Activated CD4-positive, alpha-beta T cell treated with anti-CD3 and anti-CD28 coated beads for 36 hours (primary cell): ENCODE measurements at regions not wholly inside any gene's neighbourhood (a gene's known extent, or its start where the extent isn't known, plus 50 kb on each side); places are given as distances from the start of the nearest gene placed in this dataset.

Source experiments
- ATAC-seq: fragments of 200-7000 bp; cut with Tn5 transposase; one replicate; pipeline ENCODE4 v1.10.0; 2021; ENCODE audit warnings: mild to moderate bottlenecking, moderate library complexity
- CTCF ChIA-PET: fragments of 350-600 bp; sonication (Branson Sonifier 250); formaldehyde crosslinking; loops from one replicate; lab custom pipeline; 2021; ENCODE audit warnings: antibody characterized with exemption; lab: Charles Lee
- POLR2A ChIA-PET: fragments of 350-600 bp; sonication (Branson Sonifier 250); formaldehyde crosslinking; loops from one replicate; lab custom pipeline; 2021; ENCODE audit warnings: antibody characterized with exemption, inconsistent platforms; lab: Charles Lee
- DNase-seq: peaks from one replicate; pipeline ENCODE4 v3.0.0-alpha.2; 2020
- H3K27ac Mint-ChIP-seq: one replicate; pipeline ENCODE4 v1.8.0; 2021; ENCODE audit warnings: mixed read lengths
- H3K27me3 Mint-ChIP-seq: one replicate; pipeline ENCODE4 v1.8.0; 2021; ENCODE audit warnings: mixed read lengths
- H3K36me3 Mint-ChIP-seq: one replicate; pipeline ENCODE4 v1.8.0; 2021; ENCODE audit warnings: low read depth, mixed read lengths
- H3K4me1 Mint-ChIP-seq: one replicate; pipeline ENCODE4 v1.8.0; 2021; ENCODE audit warnings: mixed read lengths
- H3K4me3 Mint-ChIP-seq: one replicate; pipeline ENCODE4 v1.8.0; 2021; ENCODE audit warnings: mild to moderate bottlenecking, moderate library complexity, mixed read lengths
- H3K9me3 Mint-ChIP-seq: one replicate; pipeline ENCODE4 v1.8.0; 2021; ENCODE audit warnings: low read depth, mixed read lengths
- intact Hi-C, 2 experiments: fragments of 100-400 bp; cut with DNase I in 1 of 2; cut with micrococcal nuclease in 1 of 2; formaldehyde crosslinking; loops; one replicate each; pipeline versions ENCODE4 v1.14.2 to v1.15.1; 2022 to 2024; cut with DNase I, micrococcal nuclease

DNA sequence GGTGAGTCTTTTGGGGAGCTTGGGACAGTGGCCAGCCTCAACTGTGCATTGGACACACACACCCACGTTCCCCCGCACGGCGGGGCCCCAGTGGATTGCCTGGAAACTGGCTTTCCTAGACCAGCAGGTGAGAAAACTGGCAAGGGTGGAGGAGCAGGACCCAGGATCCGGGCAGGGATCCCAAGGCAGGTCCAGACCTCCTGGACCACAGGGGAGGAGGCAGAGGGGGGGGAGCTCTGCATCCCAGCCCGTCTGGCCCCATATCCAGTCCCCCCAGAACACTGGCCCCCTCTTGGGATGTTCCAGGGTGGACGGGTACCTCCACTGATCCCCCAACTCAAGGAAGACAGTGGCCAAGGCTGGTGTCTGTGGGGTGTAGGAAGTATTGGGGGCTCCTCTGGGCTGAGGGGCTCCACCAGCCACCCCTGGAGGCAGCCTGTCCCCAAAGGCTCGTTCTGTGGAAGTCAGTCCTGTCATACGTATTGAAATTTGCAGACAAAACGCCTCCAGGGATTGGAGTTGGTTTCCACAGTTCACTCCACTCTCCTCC is 89.3 kb upstream of the LINC01488 start:
- ATAC-seq (no peak), DNase-seq (no peak)
- ChIA-PET POLR2A (no interaction called here), CTCF (no interaction called here)
- H3K27ac Mint-ChIP-seq, result no peak overlapping the region
- H3K9me3 Mint-ChIP-seq, result peaks cover 14% of the 10 kb centered on the region
- no peak overlapping the region for H3K4me3 Mint-ChIP-seq
- H3K4me1 Mint-ChIP-seq, result no peaks in the 10 kb centered on the region
- peaks cover 2% of the 10 kb centered on the region for H3K27me3 Mint-ChIP-seq
- H3K36me3 Mint-ChIP-seq, result no peaks in the 10 kb centered on the region
- intact Hi-C loops, result no loop called here

DNA sequence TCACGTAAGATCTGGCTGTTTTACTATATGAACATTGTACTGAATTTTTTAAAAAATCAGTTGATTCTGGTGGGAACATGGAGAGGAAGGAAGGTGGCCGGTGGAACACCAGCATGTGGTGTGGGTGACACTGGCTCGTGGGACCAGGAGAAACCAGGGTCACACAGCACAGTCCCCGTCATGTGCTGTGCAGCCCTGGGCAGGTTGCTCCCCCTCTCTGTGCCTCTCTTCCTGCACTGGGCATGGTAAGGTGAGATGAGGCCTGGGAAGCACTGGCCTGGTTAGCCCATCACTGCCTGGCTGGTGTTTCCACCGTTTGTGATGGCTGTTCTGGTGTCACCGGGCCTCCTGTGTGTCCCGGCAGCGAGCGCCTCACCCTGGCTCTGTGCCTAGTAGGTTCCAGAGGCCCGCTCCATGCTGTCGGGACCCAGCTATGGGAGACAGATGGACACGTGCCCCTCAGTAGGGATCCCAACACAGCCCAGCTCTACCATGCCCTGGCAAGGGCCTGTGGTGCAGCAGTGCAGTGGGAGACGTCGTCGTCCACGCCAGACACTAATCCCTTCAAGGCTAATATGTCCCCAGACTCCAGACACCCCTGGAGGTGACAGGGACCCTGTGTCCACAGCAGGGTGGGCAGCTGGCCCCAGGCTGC is 88.2 kb upstream of the LINC01488 start:
- intact Hi-C loops, result no loop called here
- no peak for ATAC-seq
- ChIA-PET CTCF (no interaction called here), POLR2A (no interaction called here)
- H3K36me3 Mint-ChIP-seq, result no peaks in the 10 kb centered on the region
- no peaks in the 10 kb centered on the region for H3K4me1 Mint-ChIP-seq
- H3K27ac Mint-ChIP-seq, result no peak overlapping the region
- no peak for DNase-seq
- H3K27me3 Mint-ChIP-seq, result peaks cover 2% of the 10 kb centered on the region
- H3K4me3 Mint-ChIP-seq, result no peak overlapping the region
- H3K9me3 Mint-ChIP-seq, result peaks cover 7% of the 10 kb centered on the region

DNA sequence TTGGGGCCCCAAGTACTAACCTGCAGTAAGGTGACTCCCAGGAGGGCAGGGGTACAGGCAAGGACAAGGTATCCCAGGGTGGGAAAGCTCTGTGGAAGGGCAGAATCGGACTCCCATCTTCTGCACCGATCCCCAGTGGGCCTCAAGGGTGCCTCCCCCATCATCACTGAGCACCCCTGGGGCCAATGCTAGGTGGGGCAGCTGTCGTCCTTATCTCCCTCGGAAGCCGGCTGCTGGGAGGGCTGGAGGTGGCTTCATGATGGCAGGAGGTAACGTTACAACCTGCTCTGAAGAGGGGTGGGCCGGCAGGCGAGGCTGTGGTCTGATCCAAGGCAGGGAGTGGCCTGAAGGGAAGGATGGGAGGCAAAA is 87.6 kb upstream of the LINC01488 start:
- POLR2A ChIA-PET, result no interaction called here
- H3K36me3 Mint-ChIP-seq, result no peaks in the 10 kb centered on the region
- CTCF ChIA-PET, result no interaction called here

DNA sequence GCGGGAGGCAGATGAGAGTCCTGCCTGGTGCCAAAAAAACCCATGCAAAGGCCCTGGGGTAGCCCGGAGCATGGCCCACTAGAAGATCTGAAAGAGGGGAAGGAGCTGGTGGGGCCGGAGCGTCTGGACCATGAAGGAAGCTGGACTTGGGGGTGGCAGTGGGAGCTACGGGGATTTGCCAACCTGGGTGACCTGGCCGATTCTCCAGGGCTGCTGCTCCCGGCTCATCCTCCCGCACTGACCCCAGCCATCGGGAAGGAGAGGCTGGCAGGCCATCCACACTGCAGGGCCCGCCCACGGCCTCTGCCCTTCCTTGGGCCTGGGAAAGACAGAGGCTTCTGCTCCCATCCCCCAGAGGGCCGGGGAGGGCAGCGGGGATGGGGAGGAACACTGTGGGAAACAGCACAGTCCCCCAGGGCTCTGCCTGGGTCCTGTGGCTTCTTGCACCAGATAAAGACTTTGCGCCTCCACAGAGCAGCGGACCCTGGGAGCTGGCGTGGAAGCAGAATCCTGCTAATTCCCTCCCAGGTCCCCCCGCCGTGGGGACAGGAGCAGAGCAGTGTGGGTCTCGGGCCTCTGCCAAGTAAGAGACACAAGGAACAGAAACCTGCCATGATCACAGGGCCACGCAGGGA is 87.1 kb upstream of the LINC01488 start:
- Mint-ChIP-seq H3K4me3 (no peak overlapping the region), H3K27ac (no peak overlapping the region), H3K27me3 (peaks cover 2% of the 10 kb centered on the region), H3K4me1 (no peaks in the 10 kb centered on the region), H3K36me3 (no peaks in the 10 kb centered on the region), H3K9me3 (no peaks in the 10 kb centered on the region)
- CTCF ChIA-PET, result no interaction called here
- POLR2A ChIA-PET, result no interaction called here
- intact Hi-C loops, result no loop called here
- ATAC-seq (no peak), DNase-seq (no peak)

More for the DNA sequence above, 87.6 kb upstream of the LINC01488 start:
- no peaks in the 10 kb centered on the region for H3K4me1 Mint-ChIP-seq
- no peak overlapping the region for H3K27ac Mint-ChIP-seq
- intact Hi-C loops, result no loop called here
- H3K9me3 Mint-ChIP-seq, result peaks cover 2% of the 10 kb centered on the region
- peaks cover 2% of the 10 kb centered on the region for H3K27me3 Mint-ChIP-seq
- H3K4me3 Mint-ChIP-seq, result no peak overlapping the region
- ATAC-seq (no peak), DNase-seq (no peak)

DNA sequence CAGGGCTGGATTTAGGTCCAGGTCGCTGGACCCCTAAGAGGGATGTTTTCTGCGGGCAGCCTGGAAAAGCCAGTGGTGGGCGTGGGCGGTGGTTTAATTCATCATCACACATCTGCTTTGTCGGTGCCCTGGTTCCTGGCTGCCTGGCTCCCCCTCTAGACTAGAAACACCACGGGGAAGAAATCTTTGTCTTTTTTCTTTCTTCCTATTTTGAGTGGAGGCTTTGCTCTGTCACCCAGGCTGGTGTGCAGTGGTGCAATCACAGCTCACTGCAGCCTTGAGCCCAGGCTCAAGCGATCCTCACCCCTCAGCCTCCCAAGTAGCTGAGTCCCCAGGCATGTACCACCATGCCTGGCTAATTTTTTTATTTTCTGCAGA is 86.6 kb upstream of the LINC01488 start:
- no peaks in the 10 kb centered on the region for H3K36me3 Mint-ChIP-seq
- no peak for ATAC-seq
- ChIA-PET CTCF (no interaction called here), POLR2A (no interaction called here)
- no peak overlapping the region for H3K27ac Mint-ChIP-seq
- intact Hi-C loops, result no loop called here
- no peaks in the 10 kb centered on the region for H3K4me1 Mint-ChIP-seq
- no peak overlapping the region for H3K4me3 Mint-ChIP-seq
- no peak for DNase-seq
- H3K27me3 Mint-ChIP-seq, result peaks cover 2% of the 10 kb centered on the region
- H3K9me3 Mint-ChIP-seq, result no peaks in the 10 kb centered on the region

DNA sequence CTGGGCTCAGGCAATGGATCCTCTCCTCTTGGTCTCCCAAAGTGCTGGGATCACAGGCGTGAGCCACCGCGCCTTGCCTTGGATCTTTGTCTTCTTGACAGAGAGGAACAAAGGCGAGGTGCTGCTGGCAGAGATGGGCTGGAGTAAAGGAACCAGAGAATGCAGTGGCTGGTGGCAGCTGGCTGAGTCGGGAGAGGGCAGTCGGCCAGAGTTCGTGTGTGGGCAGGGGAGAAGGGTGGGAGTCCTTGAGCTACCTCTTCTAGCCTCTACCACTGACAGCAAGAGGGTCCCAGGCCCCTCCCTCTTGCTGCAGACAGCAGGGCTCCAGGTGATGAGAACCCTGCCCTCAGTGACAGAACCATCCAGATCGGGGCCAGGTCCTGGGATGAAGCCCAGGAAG is 86.2 kb upstream of the LINC01488 start:
- ChIA-PET CTCF (no interaction called here), POLR2A (no interaction called here)
- no peaks in the 10 kb centered on the region for H3K4me1 Mint-ChIP-seq
- no peaks in the 10 kb centered on the region for H3K36me3 Mint-ChIP-seq
- no peak overlapping the region for H3K27ac Mint-ChIP-seq
- no peak for DNase-seq
- ATAC-seq, result no peak
- no peak overlapping the region for H3K4me3 Mint-ChIP-seq
- peaks cover 2% of the 10 kb centered on the region for H3K27me3 Mint-ChIP-seq
- intact Hi-C loops, result no loop called here
- H3K9me3 Mint-ChIP-seq, result no peaks in the 10 kb centered on the region

DNA sequence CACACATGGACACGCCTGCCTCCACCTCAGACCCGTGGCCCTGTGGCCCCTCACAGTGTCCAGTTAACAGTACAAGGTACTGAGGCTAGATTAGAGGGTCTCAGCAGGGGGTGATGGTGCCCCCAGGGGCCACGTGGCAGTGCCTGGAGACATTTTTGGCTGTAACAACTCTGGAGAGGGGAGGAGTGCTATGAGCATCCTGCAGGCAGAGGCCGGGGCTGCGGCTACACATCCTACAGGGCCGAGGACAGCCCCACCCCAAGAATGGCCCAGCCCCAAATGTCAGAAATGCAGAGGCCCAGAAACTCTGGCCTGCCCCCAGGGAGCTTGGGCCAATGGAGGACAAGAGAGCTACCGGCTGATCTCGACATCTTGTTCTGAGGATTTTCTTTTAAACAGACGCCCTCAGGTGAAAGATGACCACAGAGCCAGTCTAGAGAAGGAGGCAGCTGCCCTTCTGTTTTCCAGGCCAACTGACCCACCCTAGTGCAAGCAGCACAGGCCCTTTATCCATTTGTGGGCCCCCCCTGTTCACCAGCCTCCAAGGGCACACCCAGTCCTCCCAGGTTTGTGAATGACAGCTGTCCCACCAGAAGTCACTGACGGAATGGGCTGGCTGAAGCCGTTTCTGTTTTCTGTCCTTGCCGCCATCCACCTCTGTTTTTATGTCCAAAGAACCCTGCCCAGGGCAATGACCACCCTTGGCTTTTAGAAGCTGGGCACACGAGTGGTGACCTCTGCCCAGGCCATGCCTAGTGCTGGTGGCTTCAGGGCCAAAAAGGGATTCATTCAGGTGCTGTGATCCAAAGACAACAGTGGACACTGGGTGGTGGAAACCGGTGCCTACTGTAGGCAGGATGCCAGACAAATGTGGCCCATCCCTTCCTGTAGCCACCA is 85.2 kb upstream of the LINC01488 start:
- DNase-seq, result no peak
- H3K4me3 Mint-ChIP-seq, result no peak overlapping the region
- no peak overlapping the region for H3K27ac Mint-ChIP-seq
- peaks cover 2% of the 10 kb centered on the region for H3K27me3 Mint-ChIP-seq
- no peaks in the 10 kb centered on the region for H3K9me3 Mint-ChIP-seq
- no peak for ATAC-seq
- intact Hi-C loops, result no loop called here
- ChIA-PET CTCF (interaction anchor here (0.6 kb wide), 1 partner anchor 107 kb away, joined by 3 read pairs; no protein-coding TSS in a partner anchor), POLR2A (no interaction called here)
- peaks cover 1% of the 10 kb centered on the region for H3K4me1 Mint-ChIP-seq
- no peaks in the 10 kb centered on the region for H3K36me3 Mint-ChIP-seq

DNA sequence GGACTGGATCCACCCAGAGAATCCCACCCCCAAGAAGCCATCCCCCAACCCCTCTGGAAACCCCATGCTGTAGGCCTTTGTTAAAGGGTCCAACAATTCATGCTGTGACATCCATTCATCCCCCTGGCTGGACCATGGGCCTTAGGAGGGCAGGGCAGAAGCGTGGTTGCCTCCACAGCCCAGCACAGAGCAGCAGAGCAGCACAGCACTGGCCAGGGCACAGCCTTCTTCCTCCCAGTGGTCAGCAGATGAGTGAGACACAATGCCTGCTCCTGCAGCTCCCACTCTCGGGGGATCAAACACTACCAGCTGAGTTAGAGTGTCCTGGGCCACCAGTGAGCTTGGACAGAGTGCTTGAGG is 84.5 kb upstream of the LINC01488 start:
- intact Hi-C loops, result no loop called here
- no peaks in the 10 kb centered on the region for H3K36me3 Mint-ChIP-seq
- peaks cover 2% of the 10 kb centered on the region for H3K27me3 Mint-ChIP-seq
- H3K9me3 Mint-ChIP-seq, result no peaks in the 10 kb centered on the region
- no peak for DNase-seq
- no peak overlapping the region for H3K4me3 Mint-ChIP-seq
- POLR2A ChIA-PET, result no interaction called here
- peaks cover 8% of the 10 kb centered on the region for H3K4me1 Mint-ChIP-seq
- ATAC-seq, result no peak
- CTCF ChIA-PET, result interaction anchor here (0.7 kb wide), 1 partner anchor 295 kb away, joined by 3 read pairs; no protein-coding TSS in a partner anchor
- H3K27ac Mint-ChIP-seq, result no peak overlapping the region

DNA sequence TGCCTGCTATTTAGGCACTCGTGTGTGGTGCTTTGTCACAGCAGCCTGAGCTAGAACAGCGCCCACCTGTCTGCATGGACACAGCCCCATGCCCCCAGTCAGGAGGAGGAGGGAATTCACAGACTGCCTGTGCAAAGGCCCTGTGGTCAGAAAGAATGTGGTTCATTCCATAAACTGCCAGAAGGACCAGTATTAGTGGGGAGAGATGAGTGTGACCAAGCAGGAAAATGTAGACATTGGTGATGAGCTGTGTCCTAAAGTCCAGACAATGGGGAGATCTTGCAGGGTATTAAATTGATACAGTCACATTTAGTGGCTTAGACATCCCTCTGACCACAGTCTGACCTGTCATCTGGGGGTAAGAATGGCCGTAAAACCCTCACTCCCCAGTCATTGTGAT is 83.7 kb upstream of the LINC01488 start:
- Mint-ChIP-seq H3K4me3 (no peak overlapping the region), H3K27me3 (peaks cover 2% of the 10 kb centered on the region), H3K27ac (no peak overlapping the region), H3K36me3 (no peaks in the 10 kb centered on the region), H3K4me1 (peaks cover 10% of the 10 kb centered on the region), H3K9me3 (peaks cover 4% of the 10 kb centered on the region)
- DNase-seq, result no peak
- ATAC-seq, result no peak
- CTCF ChIA-PET, result no interaction called here
- intact Hi-C loops, result no loop called here
- POLR2A ChIA-PET, result no interaction called here

DNA sequence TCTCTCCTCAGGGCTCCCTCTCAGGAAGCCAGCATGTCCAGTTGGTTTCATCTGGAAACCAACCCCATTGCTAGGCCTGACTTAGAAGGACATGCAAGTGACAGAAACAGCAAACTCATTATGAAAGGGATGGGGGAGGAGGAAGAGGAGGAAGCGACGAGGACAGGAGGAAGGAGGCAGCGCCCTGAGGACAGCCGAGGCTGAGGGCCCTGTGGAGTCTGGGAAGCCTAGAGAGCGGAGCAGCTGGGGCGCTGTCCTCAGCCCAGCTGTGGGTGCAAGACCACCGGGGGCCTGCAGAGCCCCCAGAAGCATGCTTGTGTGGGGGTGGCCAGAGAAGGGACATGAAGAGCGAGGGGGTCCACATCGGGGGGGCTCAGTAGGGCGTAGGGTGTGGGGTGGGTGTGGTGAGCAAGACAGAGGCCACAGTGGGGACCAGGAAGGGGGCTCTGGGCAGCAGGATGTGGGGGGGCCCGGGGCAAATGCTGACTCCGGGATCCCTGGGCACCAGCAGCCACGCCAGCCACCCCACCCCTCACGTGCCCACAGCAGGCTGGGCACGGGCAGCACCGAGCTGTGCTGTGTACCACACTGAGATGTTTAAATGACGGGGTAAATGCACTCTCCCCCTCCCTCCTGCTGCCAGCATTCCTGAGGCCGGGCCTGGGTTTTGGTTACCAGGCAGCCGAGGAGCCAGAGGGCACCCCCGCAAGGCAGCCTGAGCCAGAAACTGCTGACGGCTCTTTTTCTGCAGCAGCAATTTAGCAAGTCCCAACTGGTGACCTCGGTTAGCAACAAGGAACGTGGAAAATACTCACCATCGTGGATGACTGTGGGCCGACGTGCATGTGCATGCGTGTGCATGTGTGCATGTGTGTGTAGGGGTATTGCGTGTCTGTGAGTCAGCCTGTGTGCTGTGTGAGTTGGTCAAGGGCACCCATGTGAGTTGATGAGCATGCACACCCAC is 82.7 kb upstream of the LINC01488 start:
- CTCF ChIA-PET, result no interaction called here
- DNase-seq (no peak), ATAC-seq (no peak)
- Mint-ChIP-seq H3K4me3 (no peak overlapping the region), H3K4me1 (peaks cover 10% of the 10 kb centered on the region), H3K27ac (no peak overlapping the region), H3K27me3 (no peaks in the 10 kb centered on the region), H3K36me3 (no peaks in the 10 kb centered on the region), H3K9me3 (peaks cover 9% of the 10 kb centered on the region)
- POLR2A ChIA-PET, result no interaction called here
- intact Hi-C loops, result no loop called here

DNA sequence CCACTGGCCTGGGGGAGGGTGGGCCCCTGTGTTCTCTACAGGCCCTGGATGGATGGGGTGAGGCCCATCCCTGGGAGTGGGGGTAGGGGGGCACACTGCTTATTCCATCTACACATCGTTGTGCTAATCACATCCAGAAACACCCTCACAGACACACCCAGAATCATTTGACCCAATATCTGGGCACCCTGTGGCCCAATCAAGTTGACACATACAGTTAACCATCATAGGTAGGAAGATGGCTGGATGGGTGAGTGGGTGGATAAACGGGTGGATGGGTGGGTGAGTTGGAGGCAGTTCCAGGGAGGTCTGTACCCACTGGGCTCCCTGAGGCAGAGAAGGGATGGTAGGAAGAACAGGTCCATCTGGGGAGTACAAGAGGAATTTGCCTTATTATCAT is 81.3 kb upstream of the LINC01488 start:
- ChIA-PET POLR2A (no interaction called here), CTCF (no interaction called here)
- Mint-ChIP-seq H3K4me3 (no peak overlapping the region), H3K4me1 (peaks cover 10% of the 10 kb centered on the region), H3K36me3 (no peaks in the 10 kb centered on the region), H3K9me3 (peaks cover 9% of the 10 kb centered on the region), H3K27me3 (no peaks in the 10 kb centered on the region), H3K27ac (no peak overlapping the region)
- DNase-seq (no peak), ATAC-seq (no peak)
- intact Hi-C loops, result no loop called here
